CD4-positive, alpha-beta T cell treated with Interleukin-15 for 1 hour (primary cell): ENCODE measurements at regions not wholly inside any gene's neighbourhood (a gene's known extent, or its start where the extent isn't known, plus 50 kb on each side); places are given as distances from the start of the nearest gene placed in this dataset.

Experiments
- DNase-seq: peaks from one replicate; pipeline ENCODE4 v3.0.0-alpha.2; 2020

- no peak for DNase-seq
Measured at GRCh38 chr4:14592950-14593349, 409.3 kb upstream of the CPEB2 start.

DNA sequence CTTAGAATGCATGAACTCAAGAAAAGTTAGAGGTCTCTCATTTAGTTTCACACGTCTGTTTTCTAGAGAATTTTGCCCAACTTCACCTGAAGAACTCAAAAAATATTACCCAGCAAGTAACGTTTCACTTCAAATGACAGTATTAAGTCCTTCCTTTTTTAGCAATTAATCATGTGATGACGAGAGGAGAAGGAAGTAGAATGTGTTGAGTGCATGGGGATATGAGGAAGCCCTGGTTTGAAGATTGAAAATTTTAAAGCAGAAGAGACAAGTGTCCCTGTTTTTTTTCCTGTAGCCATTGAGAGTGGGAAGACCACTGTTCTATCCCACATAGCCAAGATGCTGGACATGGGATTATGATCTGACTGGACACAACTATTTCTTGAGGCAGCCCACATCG, 406.3 kb upstream of the CPEB2 start:
- no peak for DNase-seq

DNA sequence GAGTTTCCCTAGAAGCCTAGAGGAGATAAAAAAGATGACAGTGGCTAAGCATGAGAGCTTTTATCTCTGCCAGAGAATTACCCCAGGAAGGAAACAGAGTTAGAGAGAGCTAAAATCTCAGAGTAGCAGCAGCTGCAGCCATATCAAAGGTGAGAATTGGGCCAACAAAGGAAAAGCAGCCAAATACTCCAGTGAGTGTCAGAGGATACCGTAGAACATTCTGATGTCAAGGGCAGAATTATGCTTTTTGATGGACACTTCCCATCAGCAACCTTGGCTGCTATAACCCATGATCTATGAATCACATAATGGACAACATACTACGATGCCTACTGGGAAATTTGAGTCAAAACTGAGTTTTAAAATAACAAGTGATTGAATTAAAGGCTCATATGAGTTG, 405.8 kb upstream of the CPEB2 start:
- no peak for DNase-seq

DNA sequence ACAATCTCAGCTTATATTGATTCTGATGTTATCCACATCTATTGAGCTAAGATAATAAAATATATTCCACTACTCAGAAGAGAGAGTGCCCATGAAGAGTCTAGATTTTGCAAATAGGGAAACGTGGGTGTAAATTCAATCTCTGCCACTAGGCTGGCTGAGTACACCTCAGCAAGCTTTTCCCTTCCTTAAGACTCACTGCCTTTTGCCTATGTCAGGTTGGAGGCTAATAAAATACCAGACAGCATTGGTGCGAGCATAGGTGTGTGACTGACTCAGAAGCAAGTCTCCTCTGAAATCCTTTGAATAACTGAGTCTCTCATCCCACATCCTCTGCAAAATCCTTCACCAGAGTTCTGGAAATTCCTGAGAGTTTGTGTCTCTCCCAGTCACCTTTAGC, 405.4 kb upstream of the CPEB2 start:
- no peak for DNase-seq

DNA sequence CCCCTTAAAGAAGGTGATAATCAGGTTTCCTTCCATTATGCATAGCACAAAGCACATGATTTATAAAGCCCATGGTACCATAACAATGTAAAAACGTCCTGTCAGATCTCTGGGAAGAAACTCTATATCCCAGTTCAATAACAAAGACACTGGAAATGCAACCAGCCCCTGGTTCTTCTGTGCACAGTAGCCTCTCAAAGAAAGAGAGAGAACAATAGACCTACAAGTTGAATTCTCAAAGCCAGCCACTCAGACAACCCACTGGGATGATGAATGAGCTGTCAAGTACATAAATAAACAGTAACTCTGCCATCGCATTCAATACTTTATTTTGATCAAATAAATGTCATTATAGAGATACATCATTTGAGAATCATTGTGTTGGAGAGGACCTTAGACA, 400.1 kb upstream of the CPEB2 start:
- DNase-seq: no peak

GRCh38 chr4:14607001-14607400, 395.3 kb upstream of the CPEB2 start:
- no peak for DNase-seq

GRCh38 chr4:14607578-14607977, 394.7 kb upstream of the CPEB2 start:
- DNase-seq: no peak

DNA sequence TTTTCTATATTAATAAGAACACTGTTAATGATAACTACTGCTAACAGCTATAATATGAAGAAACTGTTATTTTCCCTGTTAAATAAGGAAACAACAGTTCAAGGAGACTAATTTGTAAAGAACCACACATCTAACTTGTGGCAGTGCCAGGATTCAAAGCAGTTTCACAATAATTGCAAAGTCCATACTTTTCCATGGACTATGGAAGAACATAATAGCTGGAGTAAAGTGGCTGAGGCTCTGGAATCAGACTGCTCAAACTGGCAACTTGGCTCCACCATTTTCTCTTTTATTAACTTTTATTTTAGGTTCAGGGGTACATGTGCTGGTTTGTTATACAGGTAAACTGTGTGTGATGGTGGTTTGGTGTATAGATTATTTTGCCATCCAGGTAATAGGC, 393.7 kb upstream of the CPEB2 start:
- DNase-seq: no peak

- DNase-seq: no peak
Measured at GRCh38 chr4:14614840-14615239, 387.4 kb upstream of the CPEB2 start.

GRCh38 chr4:14615671-14616070, 386.6 kb upstream of the CPEB2 start:
- DNase-seq: no peak

GRCh38 chr4:14620567-14621141, 381.6 kb upstream of the CPEB2 start:
- no peak for DNase-seq

DNA sequence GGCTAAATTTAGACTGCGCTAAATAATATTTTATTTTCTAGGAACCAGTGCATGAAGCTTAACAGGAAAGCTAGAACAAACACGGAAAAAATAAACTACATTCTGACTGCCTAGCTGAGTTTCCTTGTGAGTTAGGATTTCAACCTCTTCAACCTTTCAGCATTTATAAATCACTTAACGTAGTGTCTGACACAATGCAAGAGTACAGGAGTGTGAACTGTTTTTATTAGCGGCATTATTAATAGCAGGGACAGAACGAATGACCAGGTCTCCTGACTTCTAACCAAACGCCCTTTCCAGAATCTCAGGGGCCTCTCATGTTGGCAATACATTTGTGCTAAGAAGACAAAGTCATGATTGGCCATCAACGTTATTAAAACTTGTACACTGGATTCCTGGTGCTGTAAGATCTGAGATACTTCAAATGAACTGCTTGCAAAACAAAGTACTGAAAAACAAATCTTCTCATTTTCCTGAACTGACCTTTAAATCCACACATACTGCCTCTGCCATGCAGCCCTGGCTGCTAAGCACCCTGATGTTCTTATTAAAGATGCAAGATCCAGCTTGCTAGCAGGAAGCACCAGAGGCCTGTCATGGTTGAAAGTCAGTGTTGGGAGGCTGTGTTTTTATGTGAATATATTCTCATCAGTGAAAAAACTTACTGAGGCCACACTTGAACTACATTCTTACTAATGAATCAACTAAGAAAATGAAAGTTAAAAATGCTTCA, 380.4 kb upstream of the CPEB2 start:
- DNase-seq: no peak

GRCh38 chr4:14627038-14627437, 375.2 kb upstream of the CPEB2 start:
- no peak for DNase-seq

DNA sequence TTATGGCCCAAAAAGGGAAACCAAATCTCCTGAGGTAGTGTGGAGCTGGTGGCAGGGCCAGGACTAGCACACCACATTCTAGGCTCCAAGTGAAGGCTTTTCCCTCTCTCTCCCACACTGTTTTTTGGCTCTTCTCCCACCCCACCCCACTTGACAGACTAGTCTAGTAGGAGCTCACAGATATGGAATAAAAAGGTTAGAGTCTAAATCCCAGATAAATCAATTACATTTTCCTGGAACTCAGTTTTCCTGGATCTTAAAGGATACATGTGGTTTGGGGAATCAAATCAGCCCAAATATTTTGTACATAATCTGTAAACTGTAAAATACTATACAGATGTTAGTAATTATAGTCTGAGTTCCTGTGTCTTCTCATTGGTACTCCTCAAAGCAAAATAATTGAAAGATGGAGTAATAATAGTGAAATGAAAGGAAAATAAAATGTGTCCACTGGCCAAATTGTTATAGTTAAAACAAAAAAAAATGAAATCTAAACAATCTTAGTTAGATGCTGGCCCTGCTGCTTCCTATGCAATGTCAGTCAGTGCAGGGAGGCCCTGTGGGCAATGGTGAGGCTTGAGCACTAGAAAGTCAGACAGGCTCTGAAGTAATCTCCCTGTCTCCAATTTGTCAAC, 370.4 kb upstream of the CPEB2 start:
- DNase-seq: no peak

DNA sequence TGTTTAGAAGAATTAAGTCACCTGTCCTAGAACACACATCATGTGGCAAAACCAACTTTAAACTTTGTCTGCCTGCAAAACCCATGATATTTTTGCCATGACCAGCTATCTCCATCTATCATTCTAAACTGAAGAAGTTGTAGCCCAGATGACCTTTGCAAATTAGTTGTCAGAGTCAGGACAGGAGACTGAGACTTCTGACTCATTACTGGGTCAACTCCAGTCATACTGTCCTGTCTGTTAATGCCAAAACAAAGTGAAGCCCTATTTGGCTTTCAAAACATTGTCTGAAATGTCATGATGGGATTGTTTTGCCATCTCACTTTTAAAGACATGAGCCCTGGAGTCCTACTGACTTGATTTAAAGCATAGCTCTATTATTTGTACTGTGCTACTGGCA, 365.7 kb upstream of the CPEB2 start:
- DNase-seq: no peak

DNA sequence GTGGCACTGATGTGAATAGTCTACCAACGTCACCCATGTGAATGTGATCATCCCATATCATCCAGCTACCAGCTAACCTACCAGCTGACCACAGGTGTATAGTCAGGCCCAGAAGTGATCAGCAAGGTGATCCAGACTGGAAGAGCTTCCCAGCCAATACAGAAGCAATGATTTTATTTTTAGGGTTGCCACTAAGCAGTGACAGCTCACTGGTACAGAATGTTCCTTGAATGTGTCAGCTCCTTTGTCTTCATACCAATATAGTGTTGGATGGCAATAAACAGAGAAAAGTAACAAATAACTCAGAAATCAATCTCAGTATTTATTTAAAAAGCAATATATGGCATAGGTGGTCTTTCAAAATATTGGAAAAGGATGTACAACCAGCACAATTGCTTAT, 361.8 kb upstream of the CPEB2 start:
- no peak for DNase-seq

DNA sequence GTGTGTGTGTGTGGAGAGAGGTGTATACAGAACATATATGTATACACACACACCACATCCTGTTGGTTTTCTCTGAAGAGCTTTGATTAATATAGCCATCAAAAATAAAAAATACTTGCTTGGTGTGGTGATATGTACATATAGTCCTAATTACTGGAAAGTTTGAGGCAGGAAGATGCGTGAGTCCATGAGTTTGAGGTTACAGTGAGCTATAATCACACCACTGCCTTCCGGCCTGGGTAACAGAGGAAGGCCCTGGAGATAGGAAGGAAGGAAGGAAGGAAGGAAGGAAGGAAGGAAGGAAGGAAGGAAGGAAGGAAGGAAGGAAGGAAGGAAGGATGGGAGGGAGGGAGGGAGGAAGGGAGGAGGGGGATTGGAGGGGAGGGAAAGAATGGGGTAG, 360.4 kb upstream of the CPEB2 start:
- DNase-seq: no peak

DNA sequence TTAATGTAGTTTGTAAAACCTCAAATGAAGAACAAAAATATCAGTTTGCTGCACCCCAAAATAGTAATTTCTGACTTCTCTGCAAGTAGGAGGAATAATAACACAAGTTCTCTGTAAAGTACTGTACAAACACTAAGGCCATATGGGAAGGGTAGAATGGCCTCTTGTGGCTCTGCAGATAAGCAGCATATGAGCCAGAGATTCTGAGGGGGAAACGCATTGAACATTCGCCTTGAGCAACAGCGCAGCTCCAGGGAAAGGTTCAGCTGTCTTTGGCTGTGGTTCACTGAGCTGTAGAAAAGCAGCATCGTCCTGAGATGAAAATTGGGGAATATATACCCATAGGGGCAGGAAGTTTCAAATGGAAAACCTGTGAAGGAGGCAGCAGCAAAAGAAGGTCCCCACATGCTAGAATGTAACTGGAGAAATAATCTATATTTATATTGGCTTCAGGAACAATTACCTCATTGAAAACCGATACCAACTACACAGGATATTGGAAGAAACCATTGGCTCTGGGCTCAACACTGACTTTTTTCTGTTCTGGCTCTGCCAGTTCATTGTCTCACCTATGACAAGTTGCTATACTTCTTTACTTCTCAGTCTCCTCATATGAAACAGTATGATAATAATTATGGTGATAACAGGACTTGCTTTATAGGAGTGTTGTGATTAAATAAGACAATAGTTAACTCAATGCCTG, 357.6 kb upstream of the CPEB2 start:
- no peak for DNase-seq

DNA sequence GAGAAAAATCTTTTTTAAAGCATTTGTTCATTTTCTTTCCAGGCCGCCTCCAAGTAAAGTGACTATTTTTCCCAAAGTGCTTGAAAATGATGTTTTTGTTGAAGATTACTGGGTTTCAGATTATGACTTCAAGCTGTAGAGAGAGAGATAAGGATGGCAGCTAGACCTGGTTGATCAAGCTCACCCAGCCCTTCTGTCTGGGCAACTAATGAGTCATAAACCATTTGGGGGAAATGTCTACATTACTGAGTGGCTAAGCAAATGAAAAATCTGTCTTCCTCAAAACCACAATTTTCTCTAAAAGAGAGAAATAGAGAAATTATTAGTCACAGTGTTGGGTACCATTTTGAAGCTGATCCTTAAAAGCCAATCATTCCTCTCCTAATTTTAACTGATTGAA, 355.4 kb upstream of the CPEB2 start:
- DNase-seq: no peak

DNA sequence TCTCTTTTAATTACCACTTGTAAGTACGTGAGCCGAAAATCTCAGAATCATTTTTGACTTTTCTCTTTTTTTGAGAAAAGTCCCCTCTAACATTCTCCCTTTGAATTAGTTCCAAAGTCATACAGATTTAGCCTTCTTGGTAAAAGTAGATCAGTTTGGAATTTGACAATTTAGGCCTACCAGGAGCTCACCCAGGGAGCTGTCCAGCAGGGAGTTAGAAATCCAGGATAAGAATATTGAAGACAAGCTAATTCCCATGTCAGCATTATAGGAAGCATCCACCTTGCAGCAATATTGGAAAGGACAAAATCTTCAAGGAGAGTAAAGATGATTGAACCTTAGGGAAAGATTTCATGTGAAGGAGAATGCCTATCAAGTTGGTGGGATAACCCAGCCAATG, 352.2 kb upstream of the CPEB2 start:
- no peak for DNase-seq

DNA sequence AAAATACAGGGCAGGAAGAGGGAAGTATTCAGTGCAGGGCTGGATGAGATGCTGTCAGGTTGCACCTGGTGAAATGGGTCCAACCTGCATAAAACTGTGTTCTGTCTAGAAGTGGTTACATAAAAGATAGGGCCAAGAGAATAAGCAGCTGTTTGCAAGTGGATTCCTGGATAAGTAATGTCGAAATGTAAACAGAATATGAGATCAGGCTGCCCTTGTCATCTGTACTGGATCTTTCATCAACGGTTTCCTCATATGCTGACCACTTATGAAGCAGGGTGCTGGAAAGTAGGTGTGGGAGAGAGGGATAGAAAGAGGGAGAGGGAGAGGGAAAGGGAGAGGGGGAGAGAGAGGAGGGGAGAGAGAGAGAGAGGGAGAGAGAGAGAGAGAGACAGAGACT, 349.8 kb upstream of the CPEB2 start:
- DNase-seq: no peak

GRCh38 chr4:14653338-14653737, 348.9 kb upstream of the CPEB2 start:
- no peak for DNase-seq

- DNase-seq: no peak
Measured at GRCh38 chr4:14659286-14659685, 343.0 kb upstream of the CPEB2 start.

GRCh38 chr4:14667624-14668151, 334.6 kb upstream of the CPEB2 start:
- DNase-seq: no peak
